SK-N-SH treated with all-trans-retinoic acid at 6 μM for 48 hours (cell line): ENCODE measurements at regions not wholly inside any gene's neighbourhood (a gene's known extent, or its start where the extent isn't known, plus 50 kb on each side); places are given as distances from the start of the nearest gene placed in this dataset.

Source experiments
- ATAC-seq: fragments of 200-7000 bp; cut with Tn5 transposase; 3 replicates; pipeline ENCODE4 v1.9.1; 2020; ENCODE audit warnings: mild to moderate bottlenecking, moderate library complexity
- ARNTL ChIP-seq: fragments of 450-650 bp; formaldehyde crosslinking; IDR thresholded peaks from 2 replicates; pipeline ENCODE4 v1.5.0; 2020; ENCODE audit warnings: low read depth, mild to moderate bottlenecking, moderate library complexity, borderline replicate concordance
- BACH2 ChIP-seq: fragments of 250-450 bp; sonication (Bioruptor Pico); IDR thresholded peaks from 2 replicates; pipeline ENCODE4 v1.9.0; 2021; ENCODE audit warnings: mild to moderate bottlenecking, borderline replicate concordance
- CREB5 ChIP-seq: fragments of 250-450 bp; sonication (Bioruptor Pico); IDR thresholded peaks from 2 replicates; pipeline ENCODE4 v1.5.1; 2020; ENCODE audit warnings: low read depth, mild to moderate bottlenecking, moderate library complexity
- CSRNP3 ChIP-seq: fragments of 250-450 bp; sonication (Bioruptor Pico); IDR thresholded peaks from 2 replicates; pipeline ENCODE4 v1.5.1; 2021; ENCODE audit warnings: mild to moderate bottlenecking, moderate library complexity
- ESRRG ChIP-seq: fragments of 250-450 bp; sonication (Bioruptor Pico); IDR thresholded peaks from 2 replicates; pipeline ENCODE4 v1.6.1; 2021; ENCODE audit warnings: mild to moderate bottlenecking
- ISL1 ChIP-seq: fragments of 250-450 bp; sonication (Bioruptor Pico); IDR thresholded peaks from 2 replicates; pipeline ENCODE4 v2.1.2; 2022; ENCODE audit warnings: mild to moderate bottlenecking, moderate library complexity
- OSR1 ChIP-seq: fragments of 250-450 bp; sonication (Bioruptor Pico); IDR thresholded peaks from 2 replicates; pipeline ENCODE4 v1.8.0; 2022; ENCODE audit warnings: moderate library complexity, mild to moderate bottlenecking, inconsistent platforms
- PATZ1 ChIP-seq: fragments of 250-450 bp; sonication (Bioruptor Pico); IDR thresholded peaks from 2 replicates; pipeline ENCODE4 v1.8.0; 2020; ENCODE audit warnings: mild to moderate bottlenecking, moderate library complexity, borderline replicate concordance
- PPARA ChIP-seq: fragments of 250-450 bp; sonication (Bioruptor Pico); IDR thresholded peaks from 2 replicates; pipeline ENCODE4 v1.5.0; 2020; ENCODE audit warnings: mild to moderate bottlenecking, borderline replicate concordance
- RARB ChIP-seq: fragments of 250-450 bp; sonication (Bioruptor Pico); IDR thresholded peaks from 2 replicates; pipeline ENCODE4 v1.8.0; 2021; ENCODE audit warnings: mild to moderate bottlenecking, moderate library complexity
- SNAI2 ChIP-seq: fragments of 250-450 bp; sonication (Bioruptor Pico); IDR thresholded peaks from 2 replicates; pipeline ENCODE4 v1.5.0; 2020; ENCODE audit warnings: mild to moderate bottlenecking, moderate library complexity
- TCF4 ChIP-seq: fragments of 250-450 bp; sonication (Bioruptor Pico); IDR thresholded peaks from 2 replicates; pipeline ENCODE4 v1.8.0; 2021; ENCODE audit warnings: mild to moderate bottlenecking, moderate library complexity, borderline replicate concordance
- TOX ChIP-seq: fragments of 250-450 bp; sonication (Bioruptor Pico); IDR thresholded peaks from 2 replicates; pipeline ENCODE4 v1.8.0; 2021; ENCODE audit warnings: mild to moderate bottlenecking, moderate library complexity, borderline replicate concordance
- TSHZ2 ChIP-seq: fragments of 250-450 bp; sonication (Bioruptor Pico); IDR thresholded peaks from 2 replicates; pipeline ENCODE4 v1.5.0; 2020; ENCODE audit warnings: mild to moderate bottlenecking, moderate library complexity
- ZC3H10 ChIP-seq: fragments of 250-450 bp; sonication (Bioruptor Pico); IDR thresholded peaks from 2 replicates; pipeline ENCODE4 v1.5.1; 2021; ENCODE audit warnings: mild to moderate bottlenecking, moderate library complexity
- ZFP3 ChIP-seq: fragments of 250-450 bp; sonication (Bioruptor Pico); IDR thresholded peaks from 2 replicates; pipeline ENCODE4 v1.5.0; 2020; ENCODE audit warnings: mild to moderate bottlenecking, moderate library complexity
- ZFP30 ChIP-seq: fragments of 450-650 bp; formaldehyde crosslinking; IDR thresholded peaks from 2 replicates; pipeline ENCODE4 v1.5.0; 2022; ENCODE audit warnings: mild to moderate bottlenecking, moderate library complexity
- ZNF565 ChIP-seq: fragments of 450-650 bp; formaldehyde crosslinking; conservative IDR thresholded peaks from 2 replicates; pipeline ENCODE4 v1.5.0; 2020; ENCODE audit warnings: low read depth, mild to moderate bottlenecking, moderate library complexity
- ZNF70 ChIP-seq: fragments of 450-650 bp; formaldehyde crosslinking; IDR thresholded peaks from 2 replicates; pipeline ENCODE4 v1.5.0; 2020; ENCODE audit warnings: mild to moderate bottlenecking, moderate library complexity
- ZNF8 ChIP-seq: fragments of 450-650 bp; formaldehyde crosslinking; IDR thresholded peaks from 2 replicates; pipeline ENCODE4 v1.5.0; 2020; ENCODE audit warnings: mild to moderate bottlenecking, moderate library complexity
- TF ChIP-seq, protein P1 (sequence below): fragments of 250-450 bp; sonication (Bioruptor Pico); IDR thresholded peaks from 2 replicates; pipeline ENCODE4 v1.8.0; 2021; ENCODE audit warnings: low read depth, mild to moderate bottlenecking, moderate library complexity, borderline replicate concordance

GRCh38 chr3:115388166-115388565 is 235.1 kb upstream of the GAP43 start (continued):
- no peak for TF ChIP-seq BACH2
- no peak for TF ChIP-seq TOX (CRISPR knock-in tag)
- TF ChIP-seq ARNTL (CRISPR knock-in tag): no peak
- no peak for TF ChIP-seq ZC3H10 (CRISPR knock-in tag)
- no peak for TF ChIP-seq SNAI2
- TF ChIP-seq ZFP30 (CRISPR knock-in tag): no peak
- no peak for TF ChIP-seq TCF4 (CRISPR knock-in tag)

GRCh38 chr3:115388811-115389210 is 234.5 kb upstream of the GAP43 start:
- TF ChIP-seq ZNF8 (CRISPR knock-in tag): no peak
- no peak for TF ChIP-seq TCF4 (CRISPR knock-in tag)
- no peak for TF ChIP-seq PATZ1 (CRISPR knock-in tag)
- no peak for TF ChIP-seq TSHZ2
- no peak for TF ChIP-seq TOX (CRISPR knock-in tag)
- no peak for TF ChIP-seq ZC3H10 (CRISPR knock-in tag)
- no peak for TF ChIP-seq PPARA (CRISPR knock-in tag)
- TF ChIP-seq ZFP3 (CRISPR knock-in tag): no peak
- TF ChIP-seq CSRNP3: no peak
- TF ChIP-seq OSR1 (CRISPR knock-in tag): no peak
- no peak for TF ChIP-seq SNAI2
- no peak for TF ChIP-seq RARB (CRISPR knock-in tag)
- no peak for TF ChIP-seq ZNF565 (CRISPR knock-in tag)
- TF ChIP-seq CREB5 (CRISPR knock-in tag): no peak
- TF ChIP-seq ISL1 (CRISPR knock-in tag): no peak
- no peak for TF ChIP-seq ZNF70 (CRISPR knock-in tag)
- no peak for TF ChIP-seq ZFP30 (CRISPR knock-in tag)
- no peak for TF ChIP-seq ESRRG (CRISPR knock-in tag)
- no peak for TF ChIP-seq ARNTL (CRISPR knock-in tag)

GRCh38 chr3:115396801-115397200 is 226.5 kb upstream of the GAP43 start:
- no peak for ATAC-seq
- TF ChIP-seq, protein P1, sequence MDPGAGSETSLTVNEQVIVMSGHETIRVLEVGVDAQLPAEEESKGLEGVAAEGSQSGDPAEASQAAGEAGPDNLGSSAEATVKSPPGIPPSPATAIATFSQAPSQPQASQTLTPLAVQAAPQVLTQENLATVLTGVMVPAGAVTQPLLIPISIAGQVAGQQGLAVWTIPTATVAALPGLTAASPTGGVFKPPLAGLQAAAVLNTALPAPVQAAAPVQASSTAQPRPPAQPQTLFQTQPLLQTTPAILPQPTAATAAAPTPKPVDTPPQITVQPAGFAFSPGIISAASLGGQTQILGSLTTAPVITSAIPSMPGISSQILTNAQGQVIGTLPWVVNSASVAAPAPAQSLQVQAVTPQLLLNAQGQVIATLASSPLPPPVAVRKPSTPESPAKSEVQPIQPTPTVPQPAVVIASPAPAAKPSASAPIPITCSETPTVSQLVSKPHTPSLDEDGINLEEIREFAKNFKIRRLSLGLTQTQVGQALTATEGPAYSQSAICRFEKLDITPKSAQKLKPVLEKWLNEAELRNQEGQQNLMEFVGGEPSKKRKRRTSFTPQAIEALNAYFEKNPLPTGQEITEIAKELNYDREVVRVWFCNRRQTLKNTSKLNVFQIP: no peak
- TF ChIP-seq ZNF8 (CRISPR knock-in tag): no peak
- no peak for TF ChIP-seq ZFP30 (CRISPR knock-in tag)
- TF ChIP-seq SNAI2: no peak
- TF ChIP-seq ZFP3 (CRISPR knock-in tag): no peak
- no peak for TF ChIP-seq ESRRG (CRISPR knock-in tag)
- TF ChIP-seq ZNF565 (CRISPR knock-in tag): no peak
- no peak for TF ChIP-seq OSR1 (CRISPR knock-in tag)
- TF ChIP-seq ZNF70 (CRISPR knock-in tag): no peak
- TF ChIP-seq TSHZ2: no peak

More at GRCh38 chr3:115388811-115389210, 234.5 kb upstream of the GAP43 start:
- no peak for ATAC-seq
